ENCODE measurements at regions not wholly inside any gene's neighbourhood (a gene's known extent, or its start where the extent isn't known, plus 50 kb on each side); places are given as distances from the start of the nearest gene placed in this dataset.
"Not testable (repeated sequence)": the region's sequence is repeated elsewhere in the genome, so short reads cannot be mapped to it uniquely, and the experiment has no call there.

DNA sequence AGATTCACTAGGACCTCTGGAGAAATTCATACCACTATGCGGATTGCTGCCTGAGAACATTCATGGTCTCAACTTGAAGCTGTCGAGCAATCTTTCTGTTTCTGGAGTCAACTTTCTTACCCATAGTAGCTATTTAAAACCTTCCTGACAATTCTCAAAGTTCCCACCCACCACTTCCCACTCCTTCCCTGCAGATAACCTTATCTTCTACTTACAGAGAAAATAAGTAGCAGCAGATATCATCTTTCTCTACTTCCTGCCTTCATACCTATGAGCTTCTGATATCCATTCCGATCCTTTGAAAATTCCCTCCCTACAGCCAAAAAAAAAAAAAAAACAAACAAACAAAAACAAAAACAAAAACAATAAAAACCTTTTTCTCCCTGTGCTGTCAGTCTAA lies 81.2 kb upstream of the CYRIA start:
- no peak for DNase-seq

DNA sequence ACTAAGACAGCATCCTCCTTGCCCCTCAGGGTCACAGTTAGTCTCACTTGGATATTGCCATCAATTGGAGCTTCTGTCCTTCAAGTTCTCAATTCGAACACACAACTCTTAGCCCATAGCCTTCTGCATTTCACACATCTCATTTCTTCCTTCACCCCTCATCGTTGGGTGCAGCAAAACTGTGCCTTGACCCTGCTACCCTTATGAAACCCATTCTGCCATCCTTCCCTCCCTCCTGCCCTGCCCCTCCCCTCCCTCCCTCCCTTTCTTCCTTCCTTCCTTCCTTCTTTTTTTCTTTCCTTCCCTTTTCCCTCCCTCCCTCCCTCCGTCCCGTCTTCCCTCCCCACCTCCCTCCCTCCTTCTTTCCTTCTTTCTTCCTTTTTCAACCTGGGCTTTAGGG lies 80.7 kb upstream of the CYRIA start:
- DNase-seq: no peak

DNA sequence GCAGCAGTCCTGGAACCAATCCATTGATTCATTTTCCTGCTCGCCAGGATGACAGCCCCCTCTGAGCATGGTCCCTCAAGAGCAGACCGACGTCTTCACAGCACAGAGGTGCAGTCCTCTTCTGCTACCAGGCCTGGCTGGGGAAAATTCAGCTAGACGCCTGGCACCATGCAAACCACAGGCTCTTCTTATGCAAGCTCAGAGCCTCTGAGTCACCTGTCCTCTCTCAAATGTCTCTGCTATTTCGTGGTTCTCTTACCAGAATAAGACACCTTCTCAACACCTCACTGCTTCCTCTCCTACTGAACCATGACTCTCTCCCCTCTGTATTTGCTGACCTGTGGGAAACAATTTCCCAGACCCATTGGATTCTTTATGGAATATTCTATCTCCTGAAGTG lies 79.8 kb upstream of the CYRIA start:
- DNase-seq: no peak

DNA sequence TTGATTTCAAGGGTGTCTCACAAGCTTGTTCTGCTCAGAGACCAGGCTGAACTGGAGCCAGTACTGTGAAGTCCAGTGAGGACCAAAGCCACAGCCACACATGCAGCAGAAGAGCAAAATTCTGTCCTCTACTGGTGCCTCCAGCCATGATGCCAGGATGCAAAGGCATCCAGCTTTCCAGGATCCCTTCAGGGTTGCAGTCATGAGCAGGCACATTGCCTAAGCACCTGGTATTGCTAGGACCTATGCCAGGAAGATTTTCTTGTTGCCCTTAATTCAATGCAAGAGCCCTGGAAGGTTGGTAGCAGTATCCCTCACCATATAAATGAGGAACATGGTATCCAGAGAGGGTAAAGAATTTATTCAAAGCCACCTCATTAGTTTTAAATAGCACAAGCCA lies 78.9 kb upstream of the CYRIA start:
- no peak for DNase-seq

DNA sequence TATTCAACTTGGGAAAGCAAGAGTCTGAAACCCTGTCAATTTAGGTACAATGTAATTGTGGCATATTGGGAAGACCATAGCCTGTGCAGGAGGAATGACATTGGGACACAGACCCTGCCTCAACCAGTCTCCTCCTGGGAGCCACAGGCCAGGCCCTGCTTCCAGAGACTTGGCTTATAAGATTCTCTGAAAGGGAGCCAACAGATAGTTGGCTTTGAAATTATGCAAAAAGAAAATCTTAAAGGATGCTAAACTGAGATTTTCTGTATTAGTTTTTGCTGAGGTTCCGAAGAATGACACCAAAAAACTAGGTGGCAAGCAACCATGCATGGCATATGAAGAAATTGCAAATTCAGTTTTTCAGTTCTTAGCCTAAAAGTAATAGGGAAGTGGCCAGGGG lies 76.4 kb upstream of the CYRIA start:
- DNase-seq: no peak

DNA sequence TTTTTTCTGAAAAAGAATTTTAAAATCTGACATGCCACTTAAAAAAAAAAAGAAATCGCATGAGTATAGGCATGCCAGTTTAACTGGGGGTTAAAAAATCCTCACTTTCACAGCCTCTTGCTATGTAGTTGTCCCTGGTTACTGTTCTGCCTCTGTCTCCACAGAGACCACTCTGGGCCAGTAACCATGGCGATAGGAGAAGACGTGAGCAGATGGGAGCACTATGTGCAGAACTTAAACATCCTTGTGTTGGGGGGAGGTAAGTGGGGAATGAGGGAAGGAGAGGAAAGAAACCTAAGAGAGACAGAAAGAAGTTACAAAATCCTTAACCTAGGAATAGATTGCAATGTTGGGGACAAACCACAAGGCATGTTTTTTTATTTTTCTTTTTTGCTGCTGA lies 75.9 kb upstream of the CYRIA start:
- no peak for DNase-seq

DNA sequence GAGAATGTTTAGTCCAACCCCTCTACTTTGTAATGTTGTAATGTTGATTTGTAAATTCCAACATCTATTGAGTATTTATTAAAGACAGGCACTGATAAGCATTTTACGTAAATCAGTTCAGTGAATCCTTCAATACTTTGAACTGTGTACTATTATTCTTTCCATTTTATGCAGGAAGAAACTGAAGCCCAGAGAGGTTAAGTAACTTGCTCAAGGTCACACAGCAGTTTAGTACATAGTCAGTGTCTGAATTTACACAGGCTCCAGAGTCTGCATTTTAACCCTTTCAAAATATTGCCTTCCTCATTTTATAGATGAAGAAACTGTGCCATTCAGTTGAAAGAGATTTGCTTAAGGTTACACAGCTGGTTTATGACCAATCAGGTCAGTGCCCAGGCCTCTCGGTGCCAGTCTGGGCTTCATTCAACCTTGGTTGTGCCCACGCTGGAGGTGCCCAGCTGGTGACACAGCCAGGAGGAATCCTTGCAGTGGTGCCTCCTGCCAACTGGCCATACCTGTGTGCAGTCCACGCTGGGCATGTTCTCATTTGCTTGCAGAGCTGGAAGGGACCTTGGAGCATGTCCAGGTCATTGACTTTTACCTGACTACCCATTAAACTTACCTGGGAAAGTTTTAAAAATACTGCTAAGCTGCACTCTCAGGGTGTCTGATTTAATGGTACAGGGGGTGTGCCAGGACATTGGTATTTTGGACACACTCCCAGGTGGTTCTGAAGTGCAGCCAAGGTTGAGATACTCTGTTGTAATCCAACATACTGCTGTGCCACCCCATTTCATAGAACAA lies 74.3 kb upstream of the CYRIA start:
- DNase-seq: no peak

DNA sequence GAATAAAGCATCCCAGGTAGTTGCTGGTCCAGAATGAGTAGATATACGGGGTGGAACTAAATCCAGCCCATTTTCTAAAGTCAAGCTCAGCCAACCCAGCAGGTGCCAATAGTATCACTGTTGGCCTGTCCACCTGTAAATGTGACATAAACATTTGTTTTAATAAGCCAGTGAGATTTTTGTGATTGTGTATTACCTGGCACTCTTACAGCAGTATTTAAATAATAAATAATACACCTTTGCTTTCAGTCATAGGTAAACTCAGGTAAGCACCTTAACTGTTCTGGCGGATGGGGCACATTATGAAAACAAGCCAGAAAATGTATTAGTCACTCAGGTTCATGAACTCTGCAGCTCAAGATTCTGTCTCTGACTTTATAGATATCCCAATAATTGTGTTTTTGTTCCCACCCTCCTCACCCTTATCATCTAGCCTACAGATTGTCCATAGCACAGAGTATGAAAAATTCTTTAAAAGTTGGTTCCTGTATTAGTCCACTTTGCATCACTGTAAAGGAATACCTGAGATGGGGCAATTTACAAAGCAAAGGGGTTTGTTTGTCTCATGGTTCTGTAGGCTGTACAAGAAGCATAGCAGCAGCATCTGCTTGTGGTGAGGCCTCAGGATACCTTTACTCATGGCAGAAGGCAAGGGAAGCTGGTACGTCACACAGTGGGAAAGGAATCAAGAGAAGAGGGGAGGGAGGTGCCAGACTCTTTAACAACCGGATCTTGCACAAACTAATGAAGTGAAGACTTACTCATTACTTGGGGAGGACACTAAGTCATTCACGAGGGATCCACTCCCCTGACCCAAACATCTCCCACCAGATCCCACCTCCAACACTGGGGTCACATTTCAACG lies 73.0 kb upstream of the CYRIA start:
- DNase-seq: no peak

DNA sequence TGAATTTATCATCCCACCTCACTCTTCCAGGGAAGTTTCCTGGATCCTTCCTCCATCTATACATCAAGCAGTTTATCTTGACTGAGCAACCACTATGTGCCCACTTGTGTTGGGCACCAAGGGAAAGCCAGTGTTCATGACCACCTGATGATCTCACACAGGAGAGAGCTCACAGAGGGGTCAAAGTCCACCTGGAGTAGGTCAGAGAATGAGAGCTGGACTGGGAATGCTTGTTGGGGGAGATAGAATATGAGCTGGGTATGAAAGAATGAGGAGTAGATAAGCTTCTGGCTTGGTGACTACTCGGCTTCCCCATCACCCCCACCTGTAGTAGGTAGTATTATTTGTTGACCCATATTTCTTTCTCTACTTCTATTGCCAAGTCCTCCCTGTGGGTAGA lies 72.2 kb upstream of the CYRIA start:
- DNase-seq: no peak

DNA sequence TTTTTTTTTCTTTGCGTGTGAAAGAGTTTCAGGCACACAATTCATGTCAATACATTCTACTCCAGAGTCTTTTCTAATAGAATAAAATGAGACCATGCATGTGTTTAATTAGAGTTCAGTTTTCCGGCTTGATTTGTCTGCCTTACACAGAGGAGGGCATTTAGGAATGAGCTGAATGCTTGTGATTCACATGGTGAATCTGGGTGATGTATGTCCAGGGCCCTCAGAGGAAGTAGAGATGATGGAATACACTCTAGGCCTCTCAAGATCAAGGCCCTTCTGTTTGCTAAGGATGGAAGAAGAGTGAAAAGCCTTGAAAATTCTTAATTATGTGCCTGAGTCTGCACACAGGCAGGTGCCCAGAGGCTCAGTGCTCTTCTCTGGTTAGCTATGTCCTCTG lies 71.0 kb upstream of the CYRIA start:
- no peak for DNase-seq

DNA sequence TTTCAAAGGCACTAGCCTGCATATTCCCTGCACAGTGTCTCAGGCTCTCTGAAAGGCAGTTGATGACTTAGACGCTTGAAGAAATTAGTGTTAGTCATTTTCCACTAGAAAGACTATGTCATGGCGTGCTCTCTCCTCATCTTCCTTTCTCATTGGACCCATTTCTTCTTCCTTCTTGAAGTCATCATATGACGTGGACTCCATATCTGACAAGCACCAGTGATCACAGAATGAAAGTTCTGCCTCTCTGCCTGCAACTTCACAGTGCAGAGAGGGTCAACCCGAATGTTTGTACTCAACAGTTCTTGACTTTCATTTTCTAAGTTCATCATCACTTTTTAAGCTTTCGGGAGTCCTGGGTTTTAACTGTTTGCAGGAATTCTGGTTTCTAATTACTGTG lies 63.7 kb upstream of the CYRIA start:
- no peak for DNase-seq

DNA sequence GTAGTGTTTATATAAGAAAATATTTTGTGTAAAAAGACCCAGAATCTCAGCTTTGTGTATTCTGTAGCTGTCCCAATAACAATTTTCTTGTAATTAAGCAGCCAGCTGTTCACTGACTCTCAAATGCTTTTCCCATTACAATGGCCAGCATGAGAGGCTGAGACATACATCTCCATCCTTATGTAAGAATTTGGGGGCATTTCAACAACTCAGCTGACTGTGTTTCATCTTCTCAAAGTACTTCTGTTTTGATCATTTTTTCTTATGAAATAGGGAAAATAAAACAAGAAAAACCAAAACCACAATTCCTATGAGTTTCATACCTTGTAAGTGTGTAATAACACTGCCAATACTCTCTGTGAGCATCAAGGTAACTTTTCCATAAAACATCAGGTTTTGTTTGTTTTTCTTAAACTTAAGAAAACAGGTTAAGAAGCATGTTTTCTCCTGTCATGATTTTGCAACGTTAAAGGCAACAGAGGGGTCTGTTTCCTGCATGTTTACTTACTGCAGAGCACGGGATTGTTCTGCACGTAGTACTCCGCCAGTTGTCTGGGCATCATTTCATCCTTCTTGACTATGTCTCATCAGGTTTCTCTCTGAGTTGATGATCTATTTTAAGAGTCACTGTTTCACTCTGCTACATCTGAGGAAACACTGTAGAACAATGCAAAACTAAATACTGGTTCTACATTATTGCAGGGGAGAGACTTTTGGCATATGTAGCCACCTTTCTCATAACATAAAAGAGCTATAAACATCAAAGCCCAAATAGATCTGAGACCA lies 62.9 kb upstream of the CYRIA start:
- no peak for DNase-seq

DNA sequence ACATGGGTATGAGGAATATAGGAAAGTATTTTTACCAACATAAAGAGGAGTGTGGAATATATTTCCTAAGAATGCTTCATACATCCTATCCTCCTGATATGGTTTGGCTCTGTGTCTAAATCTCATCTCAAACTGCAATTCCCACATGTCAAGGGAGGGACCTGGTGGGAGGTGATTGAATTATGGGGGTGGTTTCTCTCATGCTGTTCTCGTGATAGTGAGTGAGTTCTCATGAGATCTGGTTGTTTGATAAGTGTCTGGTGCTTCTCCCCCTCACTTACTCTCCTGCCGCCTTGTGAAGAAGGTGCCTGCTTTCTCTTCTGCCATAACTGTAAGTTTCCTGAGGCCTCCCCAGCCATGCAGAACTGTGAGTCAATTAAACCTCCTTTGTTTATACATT lies 62.2 kb upstream of the CYRIA start:
- DNase-seq: not testable (repeated sequence)

DNA sequence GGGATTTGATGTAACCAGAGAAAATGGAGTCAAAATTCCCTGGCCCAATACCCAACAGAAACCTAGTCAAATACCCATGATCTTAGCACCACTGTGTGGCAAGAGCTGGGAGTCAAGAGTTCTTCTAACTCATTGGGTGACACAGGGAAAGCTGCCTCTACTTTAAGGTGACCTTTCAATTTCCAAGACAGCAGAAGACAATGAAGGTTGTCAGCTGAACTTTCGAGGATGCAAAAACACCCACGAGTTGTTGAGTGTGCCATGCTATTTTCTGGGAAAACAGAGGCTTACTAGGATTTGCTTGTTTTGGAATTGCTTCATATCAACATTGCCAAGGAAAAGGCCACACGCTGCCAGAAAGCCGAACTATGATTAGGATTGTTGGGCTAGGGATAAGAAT lies 61.6 kb upstream of the CYRIA start:
- DNase-seq: no peak

DNA sequence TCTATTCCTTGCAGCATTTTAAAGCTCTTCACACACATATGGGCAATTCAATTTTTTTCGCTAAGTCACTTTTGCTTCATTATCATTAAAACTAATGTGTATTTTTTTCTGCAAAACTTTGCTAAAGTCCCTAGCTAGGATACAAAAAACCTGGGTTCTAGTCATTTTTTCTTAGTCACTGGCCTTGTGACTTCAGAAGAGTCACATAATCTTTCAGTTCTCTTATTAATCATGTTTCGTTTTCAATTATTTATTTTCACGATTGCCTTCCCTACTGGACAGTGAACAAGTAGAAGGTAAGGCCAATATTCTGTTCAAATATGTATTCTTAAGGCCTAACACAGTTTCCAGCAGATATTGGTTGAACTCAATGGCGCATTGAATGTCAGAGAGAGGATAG lies 60.9 kb upstream of the CYRIA start:
- DNase-seq: no peak

DNA sequence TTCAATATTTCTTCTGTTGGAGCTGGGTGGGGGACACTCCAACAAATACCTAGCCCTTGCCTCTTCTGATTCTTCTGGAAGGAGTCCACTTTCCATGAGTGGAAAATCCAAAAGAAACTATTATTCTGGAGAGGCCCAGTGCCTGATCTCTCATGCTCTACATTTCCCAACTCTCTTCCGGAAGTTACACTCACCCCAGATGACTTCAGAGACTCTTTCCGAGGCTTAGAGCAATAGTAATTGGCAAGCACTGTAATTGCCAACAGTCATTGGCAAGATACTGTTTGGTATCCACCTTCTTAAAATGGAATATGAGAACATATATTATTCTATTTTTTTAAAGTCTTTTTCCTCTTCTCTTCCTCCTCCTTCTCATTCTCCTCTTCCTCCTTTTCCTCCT lies 60.5 kb upstream of the CYRIA start:
- DNase-seq: no peak

DNA sequence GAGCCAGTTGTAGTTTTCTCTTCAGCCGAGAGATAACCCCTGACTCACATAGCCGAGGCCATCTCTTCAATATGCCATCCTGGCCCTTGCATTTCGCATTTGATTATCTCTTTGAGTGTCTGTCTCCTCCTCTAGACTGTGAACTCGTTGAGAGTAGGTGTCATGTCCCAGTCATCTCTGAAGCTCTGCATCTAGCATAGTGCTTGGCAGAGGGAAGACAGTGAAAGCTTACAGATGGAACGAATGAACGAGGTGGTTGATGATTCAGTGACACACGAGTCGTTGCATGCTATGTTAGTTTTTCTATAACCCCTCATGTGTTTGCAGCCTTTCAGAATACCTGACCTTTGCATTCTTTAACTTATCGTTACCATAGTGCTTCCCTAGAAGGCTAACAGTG lies 59.9 kb upstream of the CYRIA start:
- no peak for DNase-seq

DNA sequence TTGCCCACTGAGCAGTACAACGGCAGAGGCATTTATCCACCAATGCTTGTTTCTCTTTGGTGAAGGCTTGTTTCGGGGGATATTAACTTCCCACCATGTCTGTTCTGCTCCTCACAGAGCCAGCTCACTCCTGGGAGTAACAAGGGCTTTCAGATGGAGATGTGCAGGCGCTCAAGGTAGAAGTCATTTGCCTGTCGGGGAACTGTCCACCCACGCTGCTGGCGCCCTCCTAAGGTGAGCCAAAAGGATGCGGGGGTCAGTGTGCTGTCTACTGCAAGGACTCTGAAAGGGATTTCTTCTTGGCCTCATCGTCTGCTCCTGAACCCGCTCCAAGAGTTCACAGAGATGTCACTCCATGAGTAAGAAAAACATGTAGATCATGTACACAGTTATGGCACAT lies 57.0 kb upstream of the CYRIA start:
- DNase-seq: no peak

DNA sequence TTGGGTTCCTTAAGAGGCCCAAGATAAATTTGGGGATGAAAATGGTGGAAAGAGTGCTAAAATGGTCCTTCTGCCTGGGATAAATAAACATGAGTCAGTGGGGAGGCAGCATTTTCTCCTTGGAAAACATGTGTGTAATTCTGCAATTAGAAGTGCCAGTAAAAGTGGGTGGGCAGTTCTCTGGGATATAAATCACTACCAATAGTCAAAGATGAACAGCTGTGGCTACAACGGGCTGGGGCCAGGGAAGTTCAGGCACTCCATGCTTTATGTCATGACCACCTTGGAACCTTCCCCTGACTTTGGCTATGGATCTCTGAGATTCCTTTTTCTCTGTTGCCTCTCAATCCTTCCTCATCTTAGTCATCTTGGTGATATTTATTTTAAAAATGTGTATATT lies 56.5 kb upstream of the CYRIA start:
- no peak for DNase-seq

DNA sequence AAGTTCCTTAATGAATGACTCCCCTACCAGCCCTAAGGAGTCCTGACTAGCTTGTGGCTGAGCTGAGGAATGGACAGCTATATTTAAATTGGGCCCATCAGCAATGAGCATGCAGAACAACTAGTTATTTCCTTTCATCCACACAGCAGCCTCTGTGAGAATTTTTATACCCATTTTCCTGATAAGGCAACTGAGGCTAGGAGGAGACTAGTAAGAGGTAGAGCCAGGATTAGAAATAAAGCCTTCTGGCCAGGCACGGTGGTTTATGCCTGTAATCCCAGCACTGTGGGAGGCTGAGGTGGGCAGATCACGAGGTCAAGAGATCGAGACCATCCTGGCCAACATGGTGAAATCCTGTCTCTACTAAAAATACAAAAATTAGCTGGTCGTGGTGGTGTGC lies 55.9 kb upstream of the CYRIA start:
- DNase-seq: not testable (repeated sequence)

DNA sequence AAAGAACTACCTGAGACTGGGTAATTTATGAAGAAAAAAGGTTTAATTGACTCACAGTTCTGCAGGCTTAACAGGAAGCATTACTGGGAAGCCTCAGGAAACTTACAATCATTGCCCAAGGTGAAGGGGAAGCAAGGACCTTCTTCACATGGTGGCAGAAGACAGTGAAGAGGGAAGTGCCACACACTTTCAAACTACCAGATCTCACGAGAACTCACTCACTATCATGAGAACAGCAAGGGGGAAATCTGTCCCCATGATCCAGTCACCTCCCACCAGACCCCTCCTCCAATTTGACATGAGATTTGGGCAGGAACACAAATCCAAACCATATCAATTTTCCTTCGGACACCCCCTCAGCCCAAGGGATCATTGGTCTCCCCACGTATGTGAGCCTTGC lies 55.1 kb upstream of the CYRIA start:
- not testable (repeated sequence) for DNase-seq

DNA sequence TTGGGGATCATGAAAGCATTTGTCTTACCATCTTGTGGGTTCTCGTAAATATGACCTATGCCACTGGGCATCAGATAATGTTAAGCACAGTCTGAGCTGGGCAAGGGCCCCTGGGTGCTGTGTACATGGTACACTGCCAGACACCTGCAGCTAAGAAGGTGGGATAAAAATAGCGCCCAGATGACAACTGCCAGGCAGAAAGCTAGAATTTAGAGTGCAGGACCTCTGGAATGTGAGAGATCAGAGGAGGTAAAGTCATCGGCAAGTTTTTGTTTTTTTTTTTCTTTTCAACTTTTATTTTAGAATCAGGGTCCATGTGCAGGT lies 53.8 kb upstream of the CYRIA start:
- DNase-seq: no peak

DNA sequence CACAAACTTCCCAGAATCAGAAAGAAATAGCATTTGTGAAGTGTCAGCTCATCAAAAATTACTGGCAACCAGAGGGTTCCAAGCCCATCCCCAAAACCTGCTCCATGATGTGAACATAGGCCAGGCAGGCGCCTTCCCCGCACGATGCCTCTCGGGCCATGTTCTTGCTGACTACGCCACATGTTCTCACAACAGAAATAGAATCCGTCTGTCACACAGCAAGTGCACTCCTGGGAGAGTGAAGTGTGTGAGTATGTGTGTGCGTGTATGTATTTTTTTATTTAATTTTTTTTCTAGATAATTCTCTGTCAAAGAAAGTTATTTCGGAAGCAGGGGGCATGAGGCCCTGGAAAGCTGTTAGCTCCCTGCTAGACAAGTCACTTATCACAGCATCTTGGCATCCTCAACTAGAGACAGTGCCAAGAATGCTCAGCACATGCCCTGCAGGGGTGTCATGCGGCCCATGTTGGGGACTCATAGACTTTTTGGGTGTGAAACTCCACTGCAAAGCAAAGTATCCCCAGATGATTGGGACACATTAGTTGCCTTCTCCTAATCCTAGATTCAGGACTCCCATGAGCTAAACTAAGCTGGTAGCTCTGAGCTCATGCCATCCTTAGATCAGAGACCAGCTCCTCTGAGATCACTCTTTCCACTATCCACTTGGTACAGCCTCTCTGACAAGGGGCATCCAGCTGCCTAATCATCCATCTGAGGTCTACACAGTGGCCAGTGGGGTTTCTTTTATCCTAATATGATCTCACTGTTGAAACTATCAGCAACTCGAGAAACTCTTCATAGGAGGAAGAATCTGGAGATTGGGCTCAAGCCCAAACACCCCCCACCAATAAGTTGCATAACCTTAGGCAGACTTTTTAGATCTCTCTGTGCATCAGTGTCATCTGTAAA lies 53.2 kb upstream of the CYRIA start:
- no peak for DNase-seq

All from T-helper 1 cell (primary cell).